Omental fat pad (tissue), 3 donors: ENCODE measurements at regions not wholly inside any gene's neighbourhood (a gene's known extent, or its start where the extent isn't known, plus 50 kb on each side); places are given as distances from the start of the nearest gene placed in this dataset.
"Not testable (repeated sequence)": the region's sequence is repeated elsewhere in the genome, so short reads cannot be mapped to it uniquely, and the experiment has no call there.

Experiments used
- ATAC-seq: fragments of 150-250 bp; one replicate; pipeline ENCODE4 v1.9.1; 2016; ENCODE audit warnings: mild to moderate bottlenecking, moderate library complexity; ENCODE audit not compliant: low FRiP score
- DNase-seq: peaks from one replicate; pipeline ENCODE4 v3.0.0-alpha.2; 2019; ENCODE audit warnings: low spot score
- CTCF ChIP-seq, 3 donors: fragments of 450-650 bp; IDR thresholded peaks; one replicate each; pipeline ENCODE4 v1.5.1; 2016 to 2017; ENCODE audit warnings: antibody characterized with exemption in 3 of 3, mild to moderate bottlenecking in 3 of 3, moderate library complexity in 2 of 3

- DNase-seq (no peak), ATAC-seq (no peak)
- no peak for TF ChIP-seq CTCF (IDR thresholded peaks at IDR 0.05)
Measured at GRCh38 chr1:181930187-181930586, 131.3 kb downstream of the ZNF648 start.

DNA sequence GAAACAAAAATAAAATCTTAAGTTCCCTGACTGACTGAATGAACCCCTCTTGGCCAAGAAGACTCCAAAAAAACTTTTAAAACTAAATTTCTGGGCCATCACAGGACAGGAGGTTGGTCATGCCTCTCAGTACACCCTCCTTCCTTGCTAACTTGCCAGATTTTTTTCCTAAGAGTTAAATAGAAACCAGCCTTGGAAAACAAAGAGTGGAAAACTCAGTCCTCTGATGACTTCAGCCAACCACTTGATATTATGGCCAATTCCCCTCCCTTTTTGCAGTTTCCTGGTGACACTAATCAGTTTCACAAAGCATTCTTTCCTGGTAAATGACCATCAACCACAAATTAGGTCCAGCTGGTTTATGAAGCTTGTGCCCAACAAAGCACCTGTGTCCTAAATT is 134.8 kb downstream of the ZNF648 start:
- no peak for ATAC-seq
- no peak for TF ChIP-seq CTCF (IDR thresholded peaks at IDR 0.05)
- DNase-seq, result no peak

DNA sequence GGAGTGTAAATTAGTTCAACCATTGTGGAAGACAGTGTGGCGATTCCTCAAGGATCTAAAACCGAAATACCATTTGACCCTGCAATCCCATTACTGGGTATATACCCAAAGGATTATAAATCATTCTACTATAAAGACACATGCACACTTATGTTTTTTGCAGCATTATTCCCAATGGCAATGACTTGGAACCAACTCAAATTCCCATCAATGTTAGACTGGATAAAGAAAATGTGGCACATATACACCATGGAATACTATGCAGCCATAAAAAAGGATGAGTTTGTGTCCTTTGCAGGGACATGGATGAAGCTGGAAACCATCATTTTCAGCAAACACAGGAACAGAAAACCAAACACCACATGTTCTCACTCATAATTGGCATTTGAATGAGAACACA is 137.5 kb downstream of the ZNF648 start:
- not testable (repeated sequence) for ATAC-seq, DNase-seq

GRCh38 chr1:181919542-181919941 is 142.0 kb downstream of the ZNF648 start:
- ATAC-seq, result no peak
- DNase-seq, result no peak
- TF ChIP-seq CTCF (IDR thresholded peaks at IDR 0.05), result no peak

DNA sequence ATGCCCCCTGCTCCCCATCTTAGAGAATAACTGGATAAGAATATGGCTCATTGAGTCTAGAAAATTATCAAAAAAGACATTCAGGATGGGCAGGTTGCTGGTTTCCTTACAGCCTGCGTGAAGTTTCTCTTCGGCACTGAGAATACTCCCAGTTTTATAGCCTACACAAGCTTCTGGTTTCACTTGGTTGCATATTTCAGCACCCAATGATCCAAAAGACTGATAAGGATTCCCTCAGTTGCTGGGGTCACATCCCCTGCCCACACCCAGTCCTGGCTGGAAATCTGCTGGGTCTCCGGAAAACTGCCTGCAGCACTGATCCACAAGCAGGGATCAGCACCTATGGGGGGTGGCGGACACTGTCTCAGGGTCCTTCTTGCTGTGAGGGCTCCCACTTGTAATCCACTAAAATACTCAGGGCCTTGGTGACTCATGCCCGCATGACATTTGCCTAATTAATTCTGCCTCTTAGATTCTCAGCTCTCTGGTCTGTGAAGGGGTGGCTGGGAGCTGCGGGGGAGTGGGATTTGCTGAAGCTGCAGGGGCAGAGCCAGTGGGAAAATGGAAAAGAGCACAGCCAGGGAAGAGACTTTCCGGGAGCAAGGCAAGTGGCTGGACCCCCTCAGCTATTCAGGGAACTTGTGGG is 142.5 kb downstream of the ZNF648 start:
- ATAC-seq (no peak), DNase-seq (no peak)
- TF ChIP-seq CTCF (IDR thresholded peaks at IDR 0.05), result no peak

GRCh38 chr1:181911715-181912114 is 149.8 kb downstream of the ZNF648 start:
- TF ChIP-seq CTCF (IDR thresholded peaks at IDR 0.05), result no peak
- ATAC-seq, result no peak

GRCh38 chr1:181910905-181911304 is 150.6 kb downstream of the ZNF648 start:
- no peak for TF ChIP-seq CTCF (IDR thresholded peaks at IDR 0.05)
- ATAC-seq (no peak), DNase-seq (no peak)

More at GRCh38 chr1:181911715-181912114, 149.8 kb downstream of the ZNF648 start:
- no peak for DNase-seq
